Sigmoid colon (tissue), 6 donors: ENCODE measurements at regions not wholly inside any gene's neighbourhood (a gene's known extent, or its start where the extent isn't known, plus 50 kb on each side); places are given as distances from the start of the nearest gene placed in this dataset.
"Not testable (repeated sequence)": the region's sequence is repeated elsewhere in the genome, so short reads cannot be mapped to it uniquely, and the experiment has no call there.

ENCODE experiments used
- DNase-seq: peaks from one replicate; pipeline ENCODE4 v3.0.0-alpha.2; 2019
- H3K27ac ChIP-seq, 4 donors: fragments of 200-600 bp; sonication (generic); one replicate each; pipeline ENCODE4 v1.5.1; 2016 to 2019; ENCODE audit warnings: mild to moderate bottlenecking in 1 of 4
- H3K27me3 ChIP-seq, 3 donors: fragments of 200-600 bp; sonication (generic); one replicate each; pipeline ENCODE4 v1.5.1; 2019; ENCODE audit warnings: mild to moderate bottlenecking in 1 of 3
- H3K36me3 ChIP-seq, 4 donors: fragments of 200-600 bp; sonication (generic); one replicate each; pipeline ENCODE4 v1.5.1; 2016 to 2019
- H3K4me1 ChIP-seq, 4 donors: fragments of 200-600 bp; sonication (generic); one replicate each; pipeline ENCODE4 v1.5.1; 2017 to 2019
- H3K4me3 ChIP-seq, 4 donors: fragments of 200-600 bp; sonication (generic); one replicate each; pipeline ENCODE4 v1.5.1; 2017 to 2019; ENCODE audit warnings: mild to moderate bottlenecking in 2 of 4, moderate library complexity in 1 of 4
- H3K9me3 ChIP-seq, 4 donors: fragments of 200-600 bp in 3 of 4; sonication (generic) in 3 of 4; one replicate each; pipeline versions ENCODE4 v1.5.1 to v1.6.1; 2013 to 2019
- CTCF ChIP-seq, 4 experiments: fragments of 450-650 bp in 3 of 4; fragments of 200-600 bp in 1 of 4; IDR thresholded peaks; one replicate each; pipeline ENCODE4 v1.5.1; 2016 to 2019; ENCODE audit warnings: antibody characterized with exemption in 4 of 4, mild to moderate bottlenecking in 3 of 4, moderate library complexity in 2 of 4
- EP300 ChIP-seq, 4 donors: sonication (generic); formaldehyde crosslinking; IDR thresholded peaks; one replicate each; pipeline ENCODE4 v1.6.1; 2017; ENCODE audit warnings: antibody characterized with exemption in 4 of 4
- POLR2A ChIP-seq, 2 donors: fragments of 450-650 bp; IDR thresholded peaks; one replicate each; pipeline ENCODE4 v1.6.1; 2016; ENCODE audit warnings: antibody characterized with exemption in 2 of 2, mild to moderate bottlenecking in 2 of 2, moderate library complexity in 2 of 2
- POLR2AphosphoS5 ChIP-seq, 4 donors: sonication (generic); formaldehyde crosslinking; IDR thresholded peaks; one replicate each; pipeline ENCODE4 v1.6.1; 2017; ENCODE audit warnings: antibody characterized with exemption in 4 of 4
- WGBS, 2 donors: extraction: QIAGEN DNeasy Blood & Tissue Kit; methylation state at CpG; one replicate each; pipeline ENCODE4 v1.1.7; 2013; 5-methylcytosine and 5-hydroxymethylcytosine counted together
- intact Hi-C: fragments of 100-400 bp; cut with DNase I; formaldehyde crosslinking; loops from one replicate; pipeline ENCODE4 v1.15.1; 2023
- donor health status: healthy with polysubstance abuse.
- donor health status: healthy.

DNA sequence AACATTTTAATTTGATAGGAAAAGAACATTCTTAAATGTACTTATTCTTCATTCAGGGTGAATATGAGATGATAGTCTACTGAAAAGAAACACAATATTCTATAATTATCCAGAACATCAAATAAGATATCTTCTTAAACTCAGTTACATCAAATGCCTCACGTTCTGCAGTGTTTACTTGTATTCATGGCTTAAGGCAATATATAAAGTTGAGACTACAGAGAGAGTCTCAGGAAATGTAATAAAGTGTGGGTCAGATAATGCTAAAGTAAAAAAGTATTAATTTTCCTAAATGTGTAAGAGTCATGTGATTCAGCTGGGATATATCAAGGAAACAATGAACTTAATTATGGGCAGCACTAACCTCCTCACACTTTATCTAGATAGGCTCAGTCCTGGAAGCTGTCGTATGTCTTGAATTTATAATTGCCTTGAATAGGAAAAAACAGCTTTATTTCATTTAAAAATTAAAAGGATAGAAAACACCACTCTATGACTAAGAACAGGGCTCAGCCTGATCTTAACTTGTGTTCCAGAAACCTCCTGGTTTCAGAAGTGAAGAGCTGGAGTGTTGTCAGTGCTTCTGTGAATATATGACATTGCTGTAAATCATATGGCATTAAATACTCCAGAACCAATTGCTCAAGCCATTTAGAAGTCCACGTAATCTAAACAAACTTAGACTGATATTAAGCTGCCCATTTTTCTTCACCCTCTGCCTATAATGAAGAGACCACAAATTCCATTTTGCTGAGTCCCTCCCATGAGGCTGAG is 240.2 kb downstream of the FSIP2 start:
- H3K36me3 ChIP-seq: no peaks in the 10 kb centered on the region
- 74 to 75% methylated on average over 3 of the region's 3 CpGs for WGBS, 2 donors
- H3K27me3 ChIP-seq: no peaks in the 10 kb centered on the region
- H3K27ac ChIP-seq: no peak overlapping the region
- intact Hi-C loops: no loop called here
- DNase-seq: no peak
- H3K4me3 ChIP-seq: no peak overlapping the region
- no peak for TF ChIP-seq EP300 (IDR thresholded peaks at IDR 0.05)
- TF ChIP-seq POLR2AphosphoS5 (IDR thresholded peaks at IDR 0.05): peak in 1 of 4 donors; percentile 19
- H3K9me3 ChIP-seq: no peaks in the 10 kb centered on the region
- H3K4me1 ChIP-seq: peaks cover 0 to 13% (median 9%) of the 10 kb centered on the region in 4 donors

- Histone ChIP-seq H3K4me1 (peaks cover 0 to 13% (median 9%) of the 10 kb centered on the region in 4 donors), H3K36me3 (no peaks in the 10 kb centered on the region), H3K9me3 (no peaks in the 10 kb centered on the region), H3K4me3 (no peak overlapping the region), H3K27ac (no peak overlapping the region), H3K27me3 (no peaks in the 10 kb centered on the region)
- WGBS, 2 donors: 70 to 85% methylated on average over 2 of the region's 2 CpGs
- intact Hi-C loops: no loop called here
- DNase-seq: no peak
- TF ChIP-seq EP300 (IDR thresholded peaks at IDR 0.05): no peak
- no peak for TF ChIP-seq CTCF (IDR thresholded peaks at IDR 0.05)
- no peak for TF ChIP-seq POLR2A (IDR thresholded peaks at IDR 0.05)
Observed at GRCh38 chr2:185979546-185980071, 241.0 kb downstream of the FSIP2 start.

DNA sequence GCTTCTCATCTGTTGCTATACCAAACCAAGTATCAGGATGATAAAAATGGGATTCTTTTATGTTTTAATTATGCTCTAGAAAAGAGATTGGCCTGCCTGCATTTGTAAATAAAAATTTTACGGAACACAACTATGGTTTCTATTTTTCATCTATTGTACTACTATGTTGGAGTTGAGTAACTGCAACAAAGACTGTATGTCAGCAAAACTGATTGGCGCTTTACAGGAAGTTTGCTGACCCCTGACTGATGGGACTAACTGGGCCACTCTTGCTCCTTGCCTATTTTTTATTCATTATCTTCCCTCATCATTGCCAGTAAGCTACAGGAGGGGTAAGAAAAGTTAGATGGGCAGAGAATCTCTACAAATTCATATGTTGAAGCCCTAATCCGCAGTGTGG is 242.3 kb downstream of the FSIP2 start:
- H3K27me3 ChIP-seq: no peaks in the 10 kb centered on the region
- no peak overlapping the region for H3K27ac ChIP-seq
- 91 to 93% methylated on average over 3 of the region's 3 CpGs for WGBS, 2 donors
- no peak overlapping the region for H3K4me3 ChIP-seq
- DNase-seq: no peak
- TF ChIP-seq EP300 (IDR thresholded peaks at IDR 0.05) (no peak), CTCF (IDR thresholded peaks at IDR 0.05) (no peak), POLR2A (IDR thresholded peaks at IDR 0.05) (no peak), POLR2AphosphoS5 (IDR thresholded peaks at IDR 0.05) (no peak)
- H3K9me3 ChIP-seq: no peaks in the 10 kb centered on the region
- H3K36me3 ChIP-seq: no peaks in the 10 kb centered on the region
- intact Hi-C loops: no loop called here
- peaks cover 0 to 13% (median 9%) of the 10 kb centered on the region in 4 donors for H3K4me1 ChIP-seq

- H3K4me1 ChIP-seq: peaks cover 0 to under 1% (median under 1%) of the 10 kb centered on the region in 4 donors
- no peak for TF ChIP-seq POLR2A (IDR thresholded peaks at IDR 0.05)
- TF ChIP-seq CTCF (IDR thresholded peaks at IDR 0.05): no peak
- no peak for TF ChIP-seq EP300 (IDR thresholded peaks at IDR 0.05)
- no peak for TF ChIP-seq POLR2AphosphoS5 (IDR thresholded peaks at IDR 0.05)
- no peak overlapping the region for H3K4me3 ChIP-seq
- intact Hi-C loops: no loop called here
- no peak for DNase-seq
- no peaks in the 10 kb centered on the region for H3K9me3 ChIP-seq
- no peaks in the 10 kb centered on the region for H3K36me3 ChIP-seq
- WGBS, 2 donors: 94 to 95% methylated on average over 1 of the region's 1 CpG
- no peaks in the 10 kb centered on the region for H3K27me3 ChIP-seq
- H3K27ac ChIP-seq: no peak overlapping the region
Observed at GRCh38 chr2:185984670-185985069, 246.1 kb downstream of the FSIP2 start.

DNA sequence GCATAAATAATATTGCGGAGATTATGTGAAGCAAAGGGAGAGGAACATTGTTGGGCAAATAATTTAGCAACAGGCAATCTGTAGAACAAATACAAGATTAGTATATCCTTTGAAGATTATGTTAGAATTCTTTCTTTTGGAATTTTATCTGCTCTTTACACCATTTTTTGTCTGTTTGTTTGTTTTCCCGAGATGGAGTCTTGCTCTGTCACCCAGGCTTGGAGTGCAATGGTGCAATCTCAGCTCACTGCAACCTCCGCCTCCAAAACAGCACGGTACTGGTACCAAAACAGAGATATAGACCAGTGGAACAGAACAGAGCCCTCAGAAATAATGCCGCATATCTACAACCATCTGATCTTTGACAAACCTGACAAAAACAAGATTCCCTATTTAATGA is 250.3 kb downstream of the FSIP2 start:
- H3K27ac ChIP-seq, intact Hi-C loops, H3K4me1 ChIP-seq, H3K9me3 ChIP-seq, DNase-seq, H3K4me3 ChIP-seq, H3K27me3 ChIP-seq, H3K36me3 ChIP-seq: not testable (repeated sequence)
- 95 to 97% methylated on average over 5 of the region's 5 CpGs for WGBS, 2 donors
